Mucosa of rectum (tissue), 2 donors: ENCODE measurements at regions not wholly inside any gene's neighbourhood (a gene's known extent, or its start where the extent isn't known, plus 50 kb on each side); places are given as distances from the start of the nearest gene placed in this dataset.

Experiments
- H3K27ac ChIP-seq, 2 donors: one replicate each; pipeline ENCODE4 v1.7.0; 2013; ENCODE audit warnings: inconsistent platforms in 2 of 2, low read depth in 2 of 2, low read length in 2 of 2
- H3K27me3 ChIP-seq, 2 donors: one replicate each; pipeline ENCODE4 v1.7.0; 2013; ENCODE audit warnings: low read length in 2 of 2; ENCODE audit not compliant: control insufficient read depth in 2 of 2, insufficient read depth in 2 of 2
- H3K36me3 ChIP-seq, 2 donors: one replicate each; pipeline ENCODE4 v1.7.0; 2013; ENCODE audit warnings: low read length in 2 of 2; ENCODE audit not compliant: control insufficient read depth in 2 of 2, insufficient read depth in 2 of 2
- H3K4me1 ChIP-seq, 2 donors: one replicate each; pipeline ENCODE4 v1.7.0; 2013; ENCODE audit warnings: low read length in 2 of 2, mild to moderate bottlenecking in 1 of 2; ENCODE audit not compliant: control insufficient read depth in 2 of 2, insufficient read depth in 2 of 2
- H3K4me3 ChIP-seq, 2 donors: one replicate each; pipeline ENCODE4 v1.7.0; 2013; ENCODE audit warnings: low read length in 2 of 2
- H3K9ac ChIP-seq, 2 donors: one replicate each; pipeline ENCODE4 v1.7.0; 2013; ENCODE audit warnings: low read length in 2 of 2, low read depth in 1 of 2, mild to moderate bottlenecking in 1 of 2
- H3K9me3 ChIP-seq, 2 donors: one replicate each; pipeline ENCODE4 v1.7.0; 2013; ENCODE audit warnings: low read length in 2 of 2; ENCODE audit not compliant: control insufficient read depth in 2 of 2
- donor health status: healthy.
- donor health status: Normal muscosa, but diverticular disease.

DNA sequence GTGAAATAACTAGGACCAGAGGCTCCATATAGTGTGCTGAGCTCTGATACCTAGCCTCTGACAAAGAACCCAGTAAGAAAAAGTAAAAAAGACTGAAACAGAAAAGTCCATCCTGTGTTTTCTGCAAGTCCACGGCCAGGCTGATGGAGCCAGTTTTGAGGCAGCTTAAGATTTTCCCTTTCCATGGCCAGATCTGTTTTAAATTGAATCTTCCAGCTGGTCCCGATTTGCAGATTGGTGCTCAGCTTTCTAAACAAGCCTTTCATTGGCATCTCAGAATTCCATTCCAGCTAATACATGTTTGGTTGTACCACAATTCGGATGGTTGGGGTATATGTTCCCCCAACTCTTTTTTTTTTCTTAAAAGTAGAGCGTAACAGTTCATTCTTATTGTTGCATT, 152.0 kb downstream of the DACT1 start:
- no peak overlapping the region for H3K4me3 ChIP-seq
- H3K27me3 ChIP-seq: no peaks in the 10 kb centered on the region
- H3K27ac ChIP-seq: no peak overlapping the region
- no peak overlapping the region for H3K9ac ChIP-seq
- no peaks in the 10 kb centered on the region for H3K9me3 ChIP-seq
- peaks cover 0 to 4% of the 10 kb centered on the region in 2 donors for H3K4me1 ChIP-seq
- no peaks in the 10 kb centered on the region for H3K36me3 ChIP-seq

DNA sequence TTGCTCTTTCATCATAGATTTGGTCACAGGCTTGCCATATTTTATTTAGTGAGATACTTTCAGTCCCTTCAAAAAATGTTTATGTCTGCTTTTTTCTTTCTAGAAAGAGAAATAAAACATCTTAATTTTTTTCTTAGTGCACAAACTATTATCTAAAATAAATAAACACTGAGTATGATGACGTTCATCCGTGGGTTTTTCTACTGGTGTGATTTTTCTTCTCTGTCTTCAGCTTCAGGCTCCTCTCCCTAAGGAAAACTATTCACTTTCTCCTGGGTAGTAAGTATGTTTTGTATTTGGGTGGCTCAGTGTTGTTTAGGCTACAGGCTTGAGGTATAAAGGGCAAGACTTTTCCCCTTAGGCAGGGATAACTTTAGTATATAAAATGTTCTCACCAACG, 154.7 kb downstream of the DACT1 start:
- no peaks in the 10 kb centered on the region for H3K9me3 ChIP-seq
- no peaks in the 10 kb centered on the region for H3K36me3 ChIP-seq
- no peak overlapping the region for H3K27ac ChIP-seq
- peaks cover 6 to 11% of the 10 kb centered on the region in 2 donors for H3K4me1 ChIP-seq
- no peak overlapping the region for H3K9ac ChIP-seq
- H3K4me3 ChIP-seq: no peak overlapping the region
- H3K27me3 ChIP-seq: no peaks in the 10 kb centered on the region

DNA sequence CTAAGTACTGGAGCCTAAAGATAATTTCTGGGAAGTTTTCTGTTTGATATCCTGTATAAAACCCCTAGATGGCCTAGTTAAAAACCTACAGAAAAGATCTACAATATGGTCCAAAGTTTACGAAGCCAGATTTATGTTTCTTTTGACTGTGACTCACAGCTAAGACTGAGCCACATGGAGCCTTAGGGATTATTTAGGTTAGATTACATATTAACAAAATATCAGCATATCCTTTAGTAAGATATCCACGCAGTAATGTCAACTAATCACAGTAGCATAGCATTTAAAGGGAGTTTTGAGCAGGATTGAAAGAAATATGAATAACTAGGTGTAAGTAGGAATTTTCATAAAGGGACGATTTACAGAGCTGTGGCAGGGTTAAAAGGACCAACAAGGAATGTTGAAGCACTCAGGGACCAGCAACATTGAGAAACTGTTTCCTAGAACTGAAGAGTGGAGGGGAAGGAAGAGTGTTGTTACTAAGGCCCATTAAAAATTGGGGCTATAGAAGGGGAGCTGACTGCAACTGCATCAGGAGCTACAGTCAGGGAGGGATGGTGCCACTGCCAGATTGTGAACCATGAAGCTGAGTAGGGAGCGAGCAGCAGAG, 155.5 kb downstream of the DACT1 start:
- Histone ChIP-seq H3K4me1 (peaks cover 6 to 11% of the 10 kb centered on the region in 2 donors), H3K27ac (no peak overlapping the region), H3K9ac (no peak overlapping the region), H3K36me3 (no peaks in the 10 kb centered on the region), H3K4me3 (no peak overlapping the region), H3K9me3 (no peaks in the 10 kb centered on the region), H3K27me3 (no peaks in the 10 kb centered on the region)

DNA sequence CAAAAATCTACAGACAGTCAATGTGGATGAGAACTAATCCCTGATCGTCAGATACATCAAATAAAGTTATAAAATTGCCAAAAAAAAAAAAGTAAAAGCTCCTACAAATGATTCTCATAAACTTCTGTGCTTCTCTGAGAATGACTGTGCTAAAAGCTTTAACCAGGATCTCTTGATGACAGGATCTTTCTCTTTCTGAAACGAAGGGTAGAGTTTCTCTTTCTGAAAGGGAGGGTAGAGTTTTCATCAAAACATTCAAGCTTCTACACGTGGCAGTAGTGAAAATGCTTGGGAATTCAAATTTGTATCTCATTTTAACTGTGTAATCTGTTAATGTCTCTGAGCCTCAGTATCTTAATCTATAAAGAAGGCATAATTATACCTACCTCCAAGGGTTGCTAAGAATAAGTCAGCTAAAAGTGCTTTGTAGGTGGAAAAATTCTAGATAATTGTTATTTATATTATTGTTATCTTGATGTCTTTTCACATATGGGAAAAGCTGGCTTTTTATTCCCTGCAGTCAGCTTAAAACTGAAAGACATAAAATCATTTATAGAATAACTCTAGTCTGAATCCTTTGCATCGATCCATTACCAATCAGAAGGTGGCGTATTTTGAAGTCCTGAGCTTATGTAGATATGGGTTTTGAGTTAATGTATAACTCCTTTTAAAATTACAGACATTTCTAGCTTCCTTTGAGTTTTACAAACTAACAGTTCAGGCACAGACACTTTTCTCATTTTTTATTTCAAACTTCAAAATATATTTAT, 157.4 kb downstream of the DACT1 start:
- H3K4me3 ChIP-seq: no peak overlapping the region
- no peak overlapping the region for H3K27ac ChIP-seq
- H3K27me3 ChIP-seq: no peaks in the 10 kb centered on the region
- no peaks in the 10 kb centered on the region for H3K9me3 ChIP-seq
- H3K9ac ChIP-seq: no peak overlapping the region
- H3K36me3 ChIP-seq: no peaks in the 10 kb centered on the region
- H3K4me1 ChIP-seq: peaks cover 6 to 11% of the 10 kb centered on the region in 2 donors

DNA sequence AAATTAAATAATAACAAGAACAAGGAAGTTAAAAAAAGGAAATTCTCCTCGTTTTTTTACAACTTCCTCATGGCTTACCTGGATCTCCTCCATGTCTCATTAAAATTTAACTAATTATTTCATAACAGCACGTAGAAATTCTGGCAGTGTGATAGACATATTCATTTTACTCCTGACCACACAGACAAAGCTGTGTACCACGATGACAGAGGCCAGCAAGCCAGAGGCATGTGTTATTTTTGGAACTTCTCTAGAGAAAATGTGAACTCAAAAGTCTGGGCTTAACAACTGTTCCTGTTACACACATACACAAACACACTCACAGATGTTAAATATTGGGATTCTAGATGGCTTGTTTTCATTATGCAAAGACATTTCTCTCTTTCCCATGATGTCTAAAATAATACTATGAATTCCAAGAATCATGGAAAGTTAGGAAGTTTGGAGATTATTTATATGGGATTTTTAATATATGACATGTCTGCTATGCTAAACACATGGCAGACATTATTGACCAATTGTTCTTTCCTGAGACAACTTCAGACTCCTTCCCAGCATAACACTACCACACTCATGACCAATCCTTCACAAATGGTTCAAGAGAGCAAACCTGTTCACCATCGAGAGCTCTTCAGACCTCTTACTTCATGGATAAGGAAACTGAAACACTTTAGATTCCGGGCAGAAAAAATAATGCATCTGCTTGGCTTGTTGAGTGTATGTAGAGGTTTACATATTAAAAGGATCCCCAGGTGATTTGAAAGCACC, 158.7 kb downstream of the DACT1 start:
- no peaks in the 10 kb centered on the region for H3K27me3 ChIP-seq
- H3K27ac ChIP-seq: no peak overlapping the region
- H3K36me3 ChIP-seq: no peaks in the 10 kb centered on the region
- peaks cover 6 to 11% of the 10 kb centered on the region in 2 donors for H3K4me1 ChIP-seq
- no peak overlapping the region for H3K4me3 ChIP-seq
- no peaks in the 10 kb centered on the region for H3K9me3 ChIP-seq
- H3K9ac ChIP-seq: no peak overlapping the region

DNA sequence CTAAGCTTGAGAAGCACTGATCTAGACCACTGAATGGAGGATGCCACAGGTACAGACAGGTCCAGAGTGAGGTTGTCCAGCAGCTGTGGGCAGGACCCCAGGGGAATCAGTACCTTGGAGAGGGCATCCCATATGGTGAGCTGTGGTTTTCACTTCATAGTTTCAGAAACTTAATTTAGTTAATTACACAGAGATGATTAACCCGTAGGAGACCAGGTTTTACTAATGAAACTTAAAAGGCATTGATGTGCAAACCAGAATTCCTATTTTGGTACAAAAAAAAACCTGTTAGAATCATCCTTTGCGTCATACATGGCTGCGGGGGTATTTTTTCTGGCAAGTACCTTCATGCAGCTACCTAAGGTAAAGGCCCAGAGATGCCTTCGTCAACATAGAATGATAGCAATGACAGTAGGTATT, 159.3 kb downstream of the DACT1 start:
- Histone ChIP-seq H3K27ac (no peak overlapping the region), H3K4me1 (peaks cover 6 to 11% of the 10 kb centered on the region in 2 donors), H3K36me3 (no peaks in the 10 kb centered on the region), H3K4me3 (no peak overlapping the region), H3K9me3 (no peaks in the 10 kb centered on the region), H3K9ac (no peak overlapping the region), H3K27me3 (no peaks in the 10 kb centered on the region)

DNA sequence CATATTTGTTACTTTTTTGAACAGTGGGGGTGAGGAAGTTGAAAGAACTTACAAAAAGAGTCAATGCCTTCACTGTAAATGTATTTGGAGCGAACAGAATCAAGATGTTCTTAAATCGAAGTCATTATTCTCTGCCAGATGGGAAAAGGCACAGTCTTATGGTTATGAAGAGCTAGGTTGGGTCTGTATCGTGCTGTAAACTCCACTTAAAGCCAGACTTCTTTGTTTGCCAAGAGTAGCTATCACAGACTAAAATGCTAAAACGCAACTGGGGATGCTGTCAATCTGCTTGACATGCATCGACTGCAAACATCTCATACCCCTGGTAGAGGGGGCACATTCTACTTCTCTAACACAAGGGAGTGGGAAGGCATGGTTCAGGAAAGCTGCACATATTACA, 160.4 kb downstream of the DACT1 start:
- H3K27me3 ChIP-seq: no peaks in the 10 kb centered on the region
- no peaks in the 10 kb centered on the region for H3K9me3 ChIP-seq
- no peaks in the 10 kb centered on the region for H3K36me3 ChIP-seq
- no peak overlapping the region for H3K4me3 ChIP-seq
- H3K9ac ChIP-seq: no peak overlapping the region
- H3K4me1 ChIP-seq: peaks cover 6 to 11% of the 10 kb centered on the region in 2 donors
- H3K27ac ChIP-seq: no peak overlapping the region

DNA sequence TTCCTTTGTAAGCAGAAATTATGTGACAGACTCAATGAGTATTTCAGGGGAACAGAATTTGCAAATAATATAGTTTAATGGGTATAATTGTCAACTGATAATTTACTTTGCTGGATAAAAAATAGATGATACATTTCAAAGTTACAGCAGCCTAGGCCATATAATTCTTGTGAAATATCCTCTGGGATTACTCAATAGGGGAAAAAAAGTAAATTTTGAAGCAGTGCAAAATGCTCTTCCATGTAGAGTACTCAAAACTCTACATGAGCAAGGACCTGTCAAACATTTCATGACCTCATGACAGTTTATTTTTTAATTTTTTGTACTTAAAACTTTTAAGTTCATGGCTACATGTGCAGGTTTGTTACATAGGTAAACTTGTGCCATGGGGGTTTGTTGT, 163.3 kb downstream of the DACT1 start:
- Histone ChIP-seq H3K36me3 (no peaks in the 10 kb centered on the region), H3K27me3 (no peaks in the 10 kb centered on the region), H3K27ac (no peak overlapping the region)

DNA sequence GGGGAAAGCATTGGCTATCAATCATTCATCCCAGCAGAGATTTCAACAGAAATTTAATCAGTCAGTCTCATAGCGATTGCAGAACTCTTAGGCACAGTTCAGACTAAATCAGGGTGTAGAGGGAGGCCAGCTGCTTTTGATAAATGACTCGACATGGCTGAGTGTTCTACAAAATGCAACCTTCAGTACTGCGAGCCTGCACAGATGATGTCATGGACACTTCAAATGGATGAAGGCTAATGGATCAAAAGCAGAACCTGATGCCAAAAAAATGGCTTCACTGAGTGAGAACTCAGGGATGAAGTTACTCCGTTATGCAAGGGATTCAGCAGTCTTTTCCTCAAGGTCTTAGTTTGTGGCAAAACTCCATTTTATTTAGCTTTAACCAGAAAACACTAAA, 167.3 kb downstream of the DACT1 start:
- Histone ChIP-seq H3K27me3 (no peaks in the 10 kb centered on the region), H3K27ac (no peak overlapping the region), H3K4me3 (no peak overlapping the region), H3K9me3 (no peaks in the 10 kb centered on the region), H3K36me3 (no peaks in the 10 kb centered on the region), H3K4me1 (peaks cover 0 to 3% of the 10 kb centered on the region in 2 donors), H3K9ac (no peak overlapping the region)

More for the DNA sequence above, 163.3 kb downstream of the DACT1 start:
- Histone ChIP-seq H3K4me1 (peaks cover 7 to 9% of the 10 kb centered on the region in 2 donors), H3K9me3 (no peaks in the 10 kb centered on the region), H3K9ac (no peak overlapping the region), H3K4me3 (no peak overlapping the region)
